CD4-positive, CD25-positive, alpha-beta regulatory T cell (primary cell): ENCODE measurements at regions not wholly inside any gene's neighbourhood (a gene's known extent, or its start where the extent isn't known, plus 50 kb on each side); places are given as distances from the start of the nearest gene placed in this dataset.

Experiments
- ATAC-seq, 2 donors: fragments of 150-1000 bp; cut with Tn5 transposase; one replicate each; pipeline ENCODE4 v1.10.0; 2021; ENCODE audit warnings: low read depth in 2 of 2, moderate number of reproducible peaks in 2 of 2, moderate library complexity in 1 of 2
- DNase-seq, 3 donors: peaks; one replicate each; pipeline versions ENCODE4 v3.0.0 to v3.0.0-alpha.2; 2012 to 2022; ENCODE audit warnings: mixed read lengths in 1 of 3
- H3K27ac ChIP-seq: one replicate; pipeline ENCODE4 v1.7.0; 2013; ENCODE audit warnings: mild to moderate bottlenecking, low read length; ENCODE audit not compliant: insufficient read depth, poor library complexity, severe bottlenecking
- H3K27me3 ChIP-seq: one replicate; pipeline ENCODE4 v1.7.0; 2013; ENCODE audit warnings: low read length; ENCODE audit not compliant: control insufficient read depth, insufficient read depth
- H3K36me3 ChIP-seq: one replicate; pipeline ENCODE4 v1.7.0; 2013; ENCODE audit warnings: mild to moderate bottlenecking, low read length, moderate library complexity; ENCODE audit not compliant: control insufficient read depth, insufficient read depth
- H3K4me1 ChIP-seq: 2 replicates; pipeline ENCODE4 v1.7.0; 2013; ENCODE audit warnings: mild to moderate bottlenecking, low read length; ENCODE audit not compliant: insufficient read depth, control insufficient read depth, poor library complexity, severe bottlenecking
- H3K4me3 ChIP-seq: one replicate; pipeline ENCODE4 v1.7.0; 2013; ENCODE audit warnings: low read depth, mild to moderate bottlenecking, low read length, moderate library complexity
- H3K9me3 ChIP-seq, 2 experiments: 1 replicate in 1 of 2; 2 replicates in 1 of 2; pipeline ENCODE4 v1.7.0; 2013; ENCODE audit warnings: low read length in 2 of 2, mild to moderate bottlenecking in 1 of 2, moderate library complexity in 1 of 2; ENCODE audit not compliant: control insufficient read depth in 2 of 2
- H3K27ac Mint-ChIP-seq, 3 donors: one replicate each; pipeline ENCODE4 v1.8.0; 2020 to 2022; ENCODE audit warnings: mild to moderate bottlenecking in 3 of 3, mixed read lengths in 3 of 3, moderate library complexity in 2 of 3
- H3K27me3 Mint-ChIP-seq: one replicate; pipeline ENCODE4 v1.8.0; 2022; ENCODE audit warnings: mild to moderate bottlenecking, mixed read lengths
- H3K36me3 Mint-ChIP-seq: one replicate; pipeline ENCODE4 v1.8.0; 2020; ENCODE audit warnings: mixed read lengths
- H3K4me1 Mint-ChIP-seq, 4 donors: one replicate each; pipeline ENCODE4 v1.8.0; 2020 to 2022; ENCODE audit warnings: mixed read lengths in 4 of 4, mild to moderate bottlenecking in 1 of 4
- H3K4me3 Mint-ChIP-seq, 4 donors: one replicate each; pipeline ENCODE4 v1.8.0; 2020 to 2022; ENCODE audit warnings: mild to moderate bottlenecking in 4 of 4, mixed read lengths in 4 of 4, moderate library complexity in 3 of 4
- H3K9me3 Mint-ChIP-seq, 7 donors: one replicate each; pipeline ENCODE4 v1.8.0; 2020 to 2022; ENCODE audit warnings: mixed read lengths in 7 of 7, mild to moderate bottlenecking in 3 of 7, moderate library complexity in 2 of 7

DNA sequence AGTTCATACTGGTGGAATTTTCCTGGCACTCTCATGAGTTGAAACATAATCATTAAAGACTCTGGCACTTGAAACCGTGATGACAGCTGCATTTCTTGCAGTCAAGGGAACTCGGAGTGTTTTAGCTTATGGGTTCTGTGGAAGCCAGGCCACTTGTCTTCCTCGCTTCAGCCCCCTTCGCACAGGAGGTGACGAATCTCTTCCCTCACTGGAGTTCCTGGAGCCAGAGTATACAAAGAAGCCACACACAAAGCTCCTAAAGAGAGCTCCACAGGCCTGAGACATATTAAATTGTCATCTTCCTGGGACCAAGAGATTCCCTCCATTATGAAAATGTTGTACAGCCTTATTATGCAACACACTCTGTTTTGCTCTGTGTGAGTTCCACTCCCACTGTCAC, 964.1 kb downstream of the TMEM121 start:
- Histone ChIP-seq H3K9me3 (no peaks in the 10 kb centered on the region), H3K4me1 (no peaks in the 10 kb centered on the region), H3K36me3 (no peaks in the 10 kb centered on the region), H3K4me3 (no peak overlapping the region), H3K27ac (no peak overlapping the region), H3K27me3 (peaks cover 2% of the 10 kb centered on the region)
- Mint-ChIP-seq H3K4me1 (peaks cover 0 to 6% (median 0%) of the 10 kb centered on the region in 4 donors), H3K27me3 (no peaks in the 10 kb centered on the region), H3K27ac (no peak overlapping the region), H3K9me3 (peaks cover 0 to 4% (median 0%) of the 10 kb centered on the region in 7 donors), H3K36me3 (no peaks in the 10 kb centered on the region), H3K4me3 (no peak overlapping the region)
- DNase-seq (no peak), ATAC-seq (no peak)

DNA sequence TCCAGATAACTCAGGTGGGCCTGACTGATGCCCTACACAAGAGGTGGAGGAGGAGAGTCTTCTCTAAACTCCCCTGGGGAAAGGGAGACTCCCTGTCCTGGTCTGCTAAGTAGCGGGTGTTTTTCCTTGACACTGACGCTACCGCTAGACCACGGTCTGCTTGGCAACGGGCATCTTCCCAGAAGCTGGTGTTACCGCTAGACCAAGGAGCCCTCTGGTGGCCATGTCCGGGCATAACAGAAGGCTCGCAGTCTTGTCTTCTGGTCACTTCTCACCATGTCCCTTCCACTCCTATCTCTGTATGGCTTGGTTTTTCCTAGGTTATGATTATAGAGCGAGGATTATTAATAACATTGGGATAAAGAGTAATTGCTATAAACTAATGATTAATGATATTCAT, 965.5 kb downstream of the TMEM121 start:
- Mint-ChIP-seq H3K4me1 (peaks cover 0 to 6% (median 0%) of the 10 kb centered on the region in 4 donors), H3K4me3 (no peak overlapping the region), H3K27ac (no peak overlapping the region), H3K27me3 (no peaks in the 10 kb centered on the region), H3K36me3 (no peaks in the 10 kb centered on the region), H3K9me3 (peaks cover 0 to 4% (median 0%) of the 10 kb centered on the region in 7 donors)
- Histone ChIP-seq H3K36me3 (no peaks in the 10 kb centered on the region), H3K27me3 (peaks cover 2% of the 10 kb centered on the region), H3K4me1 (no peaks in the 10 kb centered on the region), H3K4me3 (no peak overlapping the region), H3K27ac (no peak overlapping the region), H3K9me3 (no peaks in the 10 kb centered on the region)
- DNase-seq (no peak), ATAC-seq (no peak)

DNA sequence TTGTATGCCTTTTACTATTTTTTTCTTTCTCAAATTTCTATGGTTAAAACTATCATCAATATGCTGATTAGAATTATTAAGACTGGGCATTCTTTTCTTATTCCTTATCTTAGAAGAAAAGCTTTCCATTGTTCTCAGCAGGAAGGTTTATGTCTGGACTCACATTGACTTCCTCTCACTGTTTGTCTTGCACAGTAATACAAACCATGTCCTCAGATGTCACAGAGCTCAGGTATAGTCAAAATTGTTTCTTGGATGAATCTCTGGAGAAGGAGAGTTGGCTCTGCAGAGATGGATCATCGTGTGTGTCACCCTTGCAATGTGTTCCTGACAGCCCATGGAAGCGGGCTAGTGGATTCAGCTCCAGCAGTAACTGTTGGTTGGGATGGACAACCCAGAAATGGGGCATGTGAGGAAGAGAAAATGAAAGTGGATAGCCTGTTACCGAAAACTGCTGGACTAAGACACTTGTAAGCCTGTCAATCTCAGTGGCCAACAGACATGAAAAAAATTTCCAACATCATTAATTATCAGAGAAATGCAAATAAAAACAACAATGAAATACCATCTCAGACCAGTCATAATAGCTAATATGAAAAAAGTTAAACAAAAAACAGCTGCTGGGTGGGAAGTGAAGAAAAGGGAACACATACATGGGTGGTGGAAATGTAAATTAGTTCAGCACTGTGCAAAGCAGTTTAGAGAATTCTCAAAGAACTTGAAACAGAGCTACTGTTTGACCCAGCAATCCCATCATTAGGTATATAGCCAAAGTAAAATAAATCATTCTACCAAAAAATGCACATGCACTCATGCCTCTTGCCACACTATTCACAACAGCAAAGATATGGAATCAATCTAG, 967.8 kb downstream of the TMEM121 start:
- Histone ChIP-seq H3K27ac (no peak overlapping the region), H3K4me1 (no peaks in the 10 kb centered on the region), H3K36me3 (no peaks in the 10 kb centered on the region), H3K4me3 (peak overlapping the region; percentile 49), H3K27me3 (peaks cover 2% of the 10 kb centered on the region), H3K9me3 (no peaks in the 10 kb centered on the region)
- no peaks in the 10 kb centered on the region for H3K36me3 Mint-ChIP-seq
- ATAC-seq (no peak), DNase-seq (no peak)
- peak overlapping the region in 1 of 3 donors; percentile 61 for H3K27ac Mint-ChIP-seq
- H3K27me3 Mint-ChIP-seq, result no peaks in the 10 kb centered on the region
- H3K4me3 Mint-ChIP-seq, result peak overlapping the region in 2 of 4 donors; percentile 68 to 69
- peaks cover 0 to 6% (median 0%) of the 10 kb centered on the region in 4 donors for H3K4me1 Mint-ChIP-seq
- peaks cover 0 to 4% (median 0%) of the 10 kb centered on the region in 7 donors for H3K9me3 Mint-ChIP-seq

DNA sequence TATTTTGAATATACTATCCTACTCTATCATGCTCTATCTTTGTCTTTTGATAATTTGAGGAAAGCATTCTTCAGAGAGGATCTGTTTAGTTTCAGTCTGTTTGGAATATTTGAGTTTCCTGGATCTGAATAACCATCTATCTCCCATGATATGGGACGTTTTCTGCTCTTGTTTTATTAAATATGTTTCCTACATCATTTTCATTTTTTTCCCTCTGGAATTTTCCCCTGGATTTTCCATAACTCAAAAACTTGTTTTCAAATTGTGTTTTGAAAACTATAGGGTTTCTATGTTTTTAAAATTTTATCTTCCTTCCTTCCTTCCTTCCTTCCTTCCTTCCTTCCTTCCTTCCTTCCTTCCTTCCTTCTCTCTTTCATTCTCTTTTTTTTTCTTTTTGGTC, 974.2 kb downstream of the TMEM121 start:
- ATAC-seq, result no peak
- no peak for DNase-seq
- Mint-ChIP-seq H3K27me3 (peaks cover 17% of the 10 kb centered on the region), H3K27ac (no peak overlapping the region), H3K4me3 (no peak overlapping the region), H3K36me3 (no peaks in the 10 kb centered on the region), H3K4me1 (peaks cover 0 to 6% (median 4%) of the 10 kb centered on the region in 4 donors), H3K9me3 (peaks cover 0 to 3% (median 0%) of the 10 kb centered on the region in 7 donors)
- no peak overlapping the region for H3K4me3 ChIP-seq
- H3K36me3 ChIP-seq, result no peaks in the 10 kb centered on the region
- no peaks in the 10 kb centered on the region for H3K27me3 ChIP-seq
- H3K27ac ChIP-seq, result no peak overlapping the region
- no peaks in the 10 kb centered on the region for H3K4me1 ChIP-seq
- H3K9me3 ChIP-seq, result no peaks in the 10 kb centered on the region

DNA sequence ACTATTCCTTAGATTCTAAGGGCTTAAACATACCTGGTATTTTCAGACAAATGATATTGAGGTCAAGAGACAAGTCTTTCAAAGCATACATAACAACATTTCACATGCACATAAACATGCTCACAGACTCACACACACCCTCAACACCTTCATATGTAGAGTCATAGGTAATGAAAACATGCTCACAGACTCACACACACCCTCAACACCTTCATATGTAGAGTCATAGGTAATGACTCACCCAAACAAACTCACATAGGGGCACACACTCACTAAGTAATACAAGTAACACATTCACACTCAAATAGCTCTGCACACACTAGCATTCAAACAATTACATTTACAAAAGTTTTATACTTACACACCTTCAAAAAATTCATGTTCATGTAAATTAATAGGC, 975.5 kb downstream of the TMEM121 start:
- Mint-ChIP-seq H3K36me3 (no peaks in the 10 kb centered on the region), H3K27ac (no peak overlapping the region), H3K27me3 (peaks cover 17% of the 10 kb centered on the region), H3K9me3 (peaks cover 0 to 2% (median 0%) of the 10 kb centered on the region in 7 donors), H3K4me1 (peaks cover 9 to 16% (median 11%) of the 10 kb centered on the region in 4 donors), H3K4me3 (no peak overlapping the region)
- Histone ChIP-seq H3K4me3 (no peak overlapping the region), H3K9me3 (no peaks in the 10 kb centered on the region), H3K4me1 (peaks cover 13% of the 10 kb centered on the region), H3K27ac (no peak overlapping the region), H3K27me3 (no peaks in the 10 kb centered on the region), H3K36me3 (no peaks in the 10 kb centered on the region)
- no peak for ATAC-seq
- DNase-seq, result no peak

DNA sequence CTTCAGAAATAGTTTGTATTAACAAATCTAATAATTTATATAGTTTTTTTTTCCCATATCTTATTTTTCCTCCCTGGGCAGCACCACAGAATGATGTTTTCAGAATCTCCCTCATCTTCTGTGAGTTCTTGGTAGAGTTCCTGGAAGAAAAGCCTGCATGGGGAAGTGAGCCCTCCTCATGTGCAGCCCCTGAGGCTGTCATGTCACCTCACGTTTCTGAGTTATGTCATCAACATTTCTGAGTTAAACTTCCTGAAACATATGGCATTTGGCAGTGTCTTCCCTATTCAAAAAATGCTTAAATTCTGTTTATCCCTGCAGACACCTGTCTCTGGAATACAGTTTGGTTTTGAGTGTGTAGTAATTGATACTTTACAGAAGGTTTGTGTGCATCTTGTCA, 979.0 kb downstream of the TMEM121 start:
- H3K27ac Mint-ChIP-seq, result peak overlapping the region in 2 of 3 donors; percentile 15 to 93
- H3K4me1 ChIP-seq, result peaks cover 33% of the 10 kb centered on the region
- no peaks in the 10 kb centered on the region for H3K9me3 Mint-ChIP-seq
- H3K36me3 Mint-ChIP-seq, result no peaks in the 10 kb centered on the region
- peaks cover 12 to 48% (median 37%) of the 10 kb centered on the region in 4 donors for H3K4me1 Mint-ChIP-seq
- H3K36me3 ChIP-seq, result no peaks in the 10 kb centered on the region
- no peak for ATAC-seq
- no peak overlapping the region for H3K27ac ChIP-seq
- H3K4me3 Mint-ChIP-seq, result no peak overlapping the region
- H3K27me3 ChIP-seq, result no peaks in the 10 kb centered on the region
- H3K4me3 ChIP-seq, result no peak overlapping the region
- H3K9me3 ChIP-seq, result no peaks in the 10 kb centered on the region
- H3K27me3 Mint-ChIP-seq, result peaks cover 10% of the 10 kb centered on the region
- DNase-seq, result no peak

DNA sequence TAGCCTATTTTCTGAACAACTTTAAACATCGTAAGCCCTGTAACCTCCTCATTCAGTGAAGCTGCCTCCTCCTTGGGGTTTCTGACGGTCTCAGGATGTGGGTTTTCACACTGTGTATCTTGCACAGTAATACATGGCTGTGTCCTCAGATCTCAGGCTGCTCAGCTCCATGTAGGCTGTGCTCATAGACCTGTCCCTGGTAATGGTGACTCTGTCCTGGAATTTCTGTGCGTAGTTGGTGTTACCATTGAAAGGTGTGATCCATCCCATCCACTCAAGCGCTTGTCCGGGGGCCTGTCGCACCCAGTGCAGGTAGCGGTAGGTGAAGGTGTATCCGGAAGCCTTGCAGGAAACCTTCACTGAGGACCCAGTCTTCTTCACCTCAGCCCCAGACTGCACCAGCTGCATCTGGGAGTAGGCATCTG, 980.5 kb downstream of the TMEM121 start:
- Mint-ChIP-seq H3K27ac (peak overlapping the region; percentile 57 to 93 (median 91)), H3K36me3 (no peaks in the 10 kb centered on the region), H3K27me3 (peaks cover 10% of the 10 kb centered on the region), H3K4me3 (peak overlapping the region; percentile 80 to 87 (median 83)), H3K9me3 (no peaks in the 10 kb centered on the region), H3K4me1 (peaks cover 12 to 63% (median 51%) of the 10 kb centered on the region in 4 donors)
- Histone ChIP-seq H3K36me3 (no peaks in the 10 kb centered on the region), H3K27me3 (no peaks in the 10 kb centered on the region), H3K9me3 (no peaks in the 10 kb centered on the region), H3K4me1 (peaks cover 48% of the 10 kb centered on the region), H3K4me3 (peak overlapping the region; percentile 65), H3K27ac (peak overlapping the region; percentile 60)
- ATAC-seq (peak; percentile 80 to 81), DNase-seq (peak in 2 of 3 donors; percentile 72 to 73)
